Keratinocyte (primary cell): ENCODE measurements at regions not wholly inside any gene's neighbourhood (a gene's known extent, or its start where the extent isn't known, plus 50 kb on each side); places are given as distances from the start of the nearest gene placed in this dataset.

Experiments
- DNase-seq: peaks from one replicate; pipeline ENCODE4 v3.0.0-alpha.2; 2011; ENCODE audit warnings: low read depth, missing footprints, low spot score
- FAIRE-seq: peaks from 2 replicates; lab custom pipeline; 2011; peaks lifted over from hg19 to GRCh38; lab: Jason Lieb, UNC
- H2AFZ ChIP-seq: 2 replicates; pipeline ENCODE4 v1.6.0; 2012; ENCODE audit warnings: low read length, control low read depth, inconsistent platforms; ENCODE audit not compliant: control insufficient read depth
- H3K27ac ChIP-seq: 2 replicates; pipeline ENCODE4 v1.5.1; 2011; ENCODE audit warnings: low read length; ENCODE audit not compliant: control insufficient read depth, insufficient read depth
- H3K27me3 ChIP-seq: 3 replicates; pipeline ENCODE4 v1.6.0; 2011; ENCODE audit warnings: low read length; ENCODE audit not compliant: control insufficient read depth, insufficient read depth; ENCODE audit errors: extremely low read depth
- H3K36me3 ChIP-seq, 2 experiments: 2 replicates in 1 of 2; 3 replicates in 1 of 2; pipeline ENCODE4 v1.5.1; 2011; ENCODE audit warnings: low read length in 2 of 2, mild to moderate bottlenecking in 1 of 2; ENCODE audit not compliant: control insufficient read depth in 2 of 2, insufficient read depth in 2 of 2; ENCODE audit errors: extremely low read depth in 1 of 2
- H3K4me1 ChIP-seq: 3 replicates; pipeline ENCODE4 v1.5.1; 2011; ENCODE audit warnings: low read length; ENCODE audit not compliant: control insufficient read depth, insufficient read depth; ENCODE audit errors: extremely low read depth
- H3K4me2 ChIP-seq: 3 replicates; pipeline ENCODE4 v1.6.0; 2011; ENCODE audit warnings: low read depth, low read length; ENCODE audit not compliant: control insufficient read depth, insufficient read depth; ENCODE audit errors: extremely low read depth
- H3K4me3 ChIP-seq, 3 experiments: fragments of 200-600 bp in 1 of 3; sonication (generic) in 1 of 3; 2 replicates in 2 of 3; 3 replicates in 1 of 3; pipeline ENCODE4 v1.5.1; 2011 to 2016; ENCODE audit warnings: low read length in 3 of 3, mild to moderate bottlenecking in 3 of 3, control low read depth in 2 of 3, inconsistent platforms in 1 of 3, low read depth in 1 of 3, mixed read lengths in 1 of 3, mixed run types in 1 of 3, moderate library complexity in 1 of 3; ENCODE audit not compliant: control insufficient read depth in 2 of 3, insufficient read depth in 2 of 3; ENCODE audit errors: extremely low read depth in 1 of 3
- H3K79me2 ChIP-seq: 2 replicates; pipeline ENCODE4 v1.6.0; 2012; ENCODE audit warnings: low read length; ENCODE audit not compliant: control insufficient read depth, insufficient read depth
- H3K9ac ChIP-seq: 3 replicates; pipeline ENCODE4 v1.6.0; 2011; ENCODE audit warnings: low read length; ENCODE audit not compliant: control insufficient read depth, insufficient read depth; ENCODE audit errors: extremely low read depth
- H3K9me1 ChIP-seq: 3 replicates; pipeline ENCODE4 v1.6.0; 2011; ENCODE audit warnings: low read length; ENCODE audit not compliant: control insufficient read depth, insufficient read depth; ENCODE audit errors: extremely low read depth
- H3K9me3 ChIP-seq: 2 replicates; pipeline ENCODE4 v1.5.1; 2012; ENCODE audit warnings: low read depth, low read length; ENCODE audit not compliant: control insufficient read depth
- H4K20me1 ChIP-seq: 3 replicates; pipeline ENCODE4 v1.6.0; 2011; ENCODE audit warnings: low read length; ENCODE audit not compliant: control insufficient read depth, insufficient read depth; ENCODE audit errors: extremely low read depth
- CTCF ChIP-seq, 3 experiments: IDR thresholded peaks in 1 of 3; conservative IDR thresholded peaks in 1 of 3; optimal IDR thresholded peaks in 1 of 3; 2 replicates in 2 of 3; 3 replicates in 1 of 3; pipeline versions ENCODE3 to v1.5.1; 2011; ENCODE audit warnings: low read length in 3 of 3, mild to moderate bottlenecking in 3 of 3, moderate library complexity in 2 of 3, control low read depth in 1 of 3, inconsistent platforms in 1 of 3; ENCODE audit not compliant: insufficient read depth in 2 of 3; ENCODE audit errors: extremely low read depth in 1 of 3
- EZH2 ChIP-seq: IDR thresholded peaks from one replicate; pipeline ENCODE4 v1.6.1; 2012; ENCODE audit warnings: inconsistent platforms, mild to moderate bottlenecking, low read length, moderate library complexity
- dilution Hi-C: fragments of 300-500 bp; cut with MboI; formaldehyde crosslinking; loops from one replicate; pipeline ENCODE4 v1.7.0; 2020; ENCODE audit warnings: low sequenced_read_pairs; ENCODE audit not compliant: extremely low pct_ligation_motif_present

DNA sequence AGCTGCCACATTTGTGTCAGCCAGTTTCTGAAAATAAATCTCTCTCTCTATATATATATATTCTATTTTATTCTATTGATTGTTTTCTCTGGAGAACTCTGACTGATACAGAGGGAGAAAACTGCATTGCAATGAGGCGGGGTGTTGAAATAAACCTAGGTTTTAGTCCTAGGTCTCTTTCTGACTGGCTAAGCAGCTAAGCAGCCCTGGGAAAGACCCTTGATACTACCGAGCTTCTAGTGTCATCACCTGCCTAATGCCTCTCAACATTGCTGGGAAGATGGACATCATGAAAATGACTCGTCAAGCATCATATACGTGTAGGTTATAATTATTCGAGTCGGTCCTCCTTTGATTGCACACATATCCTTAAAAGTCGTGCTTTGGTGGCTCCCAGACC lies 166.5 kb upstream of the IL12B start:
- no peak for FAIRE-seq
- no peaks in the 10 kb centered on the region for H3K79me2 ChIP-seq
- dilution Hi-C loops = no loop called here

DNA sequence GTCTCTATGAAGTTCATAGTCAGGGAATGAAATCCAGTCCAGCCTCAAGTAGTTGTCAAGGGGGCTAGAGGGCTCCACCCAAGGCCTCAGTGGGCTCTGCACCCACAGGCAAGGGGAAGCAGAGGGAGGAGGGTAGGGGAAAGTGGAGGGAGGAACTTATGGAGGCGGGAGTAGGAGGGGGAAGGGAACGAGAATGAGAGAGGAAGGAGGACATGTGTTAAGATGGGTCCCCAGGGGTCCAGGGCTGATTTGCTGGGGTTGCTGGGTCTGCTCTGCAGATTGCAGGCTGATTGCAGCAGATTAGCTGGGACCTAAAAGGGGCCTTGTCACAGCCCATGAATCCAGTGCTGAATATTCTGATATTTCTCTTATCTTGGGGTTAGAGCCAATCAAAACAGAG lies 166.9 kb upstream of the IL12B start:
- no peaks in the 10 kb centered on the region for H3K9me1 ChIP-seq
- TF ChIP-seq EZH2 (no peak), CTCF (optimal IDR thresholded peaks at IDR 0.05 in 1 of 3, IDR thresholded peaks at IDR 0.05 in 1 of 3, conservative IDR thresholded peaks at IDR 0.05 in 1 of 3; ENCODE audit: extremely low read depth in 1 of 3, insufficient read depth in 2 of 3, low read length in 3 of 3) (no peak)
- no peak for DNase-seq
- no peaks in the 10 kb centered on the region for H3K36me3 ChIP-seq
- no peak for FAIRE-seq
- no peak overlapping the region for H2AFZ ChIP-seq
- dilution Hi-C loops = no loop called here
- no peak overlapping the region for H3K4me2 ChIP-seq
- no peaks in the 10 kb centered on the region for H4K20me1 ChIP-seq
- H3K9me3 ChIP-seq = no peaks in the 10 kb centered on the region
- H3K4me1 ChIP-seq = no peaks in the 10 kb centered on the region
- no peak overlapping the region for H3K9ac ChIP-seq
- H3K27ac ChIP-seq = no peak overlapping the region
- no peak overlapping the region for H3K4me3 ChIP-seq
- H3K79me2 ChIP-seq = no peaks in the 10 kb centered on the region
- H3K27me3 ChIP-seq = no peaks in the 10 kb centered on the region

More for the DNA sequence above, 166.5 kb upstream of the IL12B start:
- DNase-seq = no peak
- Histone ChIP-seq H4K20me1 (no peaks in the 10 kb centered on the region), H3K9me1 (no peaks in the 10 kb centered on the region), H3K36me3 (no peaks in the 10 kb centered on the region), H3K27ac (no peak overlapping the region), H3K9me3 (no peaks in the 10 kb centered on the region), H3K4me2 (no peak overlapping the region), H3K9ac (no peak overlapping the region), H3K4me3 (no peak overlapping the region), H3K27me3 (no peaks in the 10 kb centered on the region), H3K4me1 (no peaks in the 10 kb centered on the region), H2AFZ (no peak overlapping the region)
- no peak for TF ChIP-seq EZH2
- no peak for TF ChIP-seq CTCF (optimal IDR thresholded peaks at IDR 0.05 in 1 of 3, IDR thresholded peaks at IDR 0.05 in 1 of 3, conservative IDR thresholded peaks at IDR 0.05 in 1 of 3; ENCODE audit: extremely low read depth in 1 of 3, insufficient read depth in 2 of 3, low read length in 3 of 3)
